Caco-2 (cell line): ENCODE measurements at regions not wholly inside any gene's neighbourhood (a gene's known extent, or its start where the extent isn't known, plus 50 kb on each side); places are given as distances from the start of the nearest gene placed in this dataset.

ENCODE experiments used
- BruUV-seq: library from RNA; stranded (reverse); fragments of 400-500 nt; replicated peaks from 2 replicates; lab custom pipeline; 2021; lab: Mats Ljungman, UMichigan
- CTCF ChIA-PET: fragments of 300-600 bp; sonication (Branson Sonifier 250); formaldehyde crosslinking; loops from one replicate; lab custom pipeline; 2022; ENCODE audit warnings: antibody characterized with exemption; lab: Charles Lee
- POLR2A ChIA-PET: fragments of 300-600 bp; sonication (Branson Sonifier 250); formaldehyde crosslinking; loops from one replicate; lab custom pipeline; 2022; ENCODE audit warnings: antibody characterized with exemption; lab: Charles Lee
- DNase-seq, 2 experiments: peaks; one replicate each; pipeline versions ENCODE4 v3.0.0 to v3.0.0-alpha.2; 2020 to 2022
- H3K27me3 ChIP-seq: replicated peaks from 2 replicates; pipeline ENCODE4 v1.6.0; 2011; ENCODE audit warnings: low read length; ENCODE audit not compliant: control insufficient read depth, insufficient read depth
- H3K36me3 ChIP-seq: 2 replicates; pipeline ENCODE4 v1.5.1; 2011; ENCODE audit warnings: low read length; ENCODE audit not compliant: control insufficient read depth, insufficient read depth
- H3K4me1 ChIP-seq: fragments of 250-450 bp; sonication (Bioruptor Pico); 2 replicates; pipeline ENCODE4 v1.5.1; 2020; ENCODE audit warnings: mild to moderate bottlenecking
- H3K4me3 ChIP-seq: 2 replicates; pipeline ENCODE4 v1.5.1; 2011; ENCODE audit warnings: low read depth, mild to moderate bottlenecking, control low read depth, low read length
- H3K9me3 ChIP-seq: fragments of 250-450 bp; sonication (Bioruptor Pico); 2 replicates; pipeline ENCODE4 v1.5.1; 2020; ENCODE audit warnings: mild to moderate bottlenecking, moderate library complexity
- H3K27ac Mint-ChIP-seq: one replicate; pipeline ENCODE4 v1.8.0; 2022; ENCODE audit warnings: mixed read lengths; ENCODE audit not compliant: unreplicated experiment
- H3K27me3 Mint-ChIP-seq: one replicate; pipeline ENCODE4 v1.8.0; 2022; ENCODE audit warnings: mixed read lengths; ENCODE audit not compliant: insufficient read depth, unreplicated experiment
- H3K36me3 Mint-ChIP-seq: one replicate; pipeline ENCODE4 v1.8.0; 2022; ENCODE audit warnings: mild to moderate bottlenecking, mixed read lengths; ENCODE audit not compliant: insufficient read depth, unreplicated experiment
- H3K4me1 Mint-ChIP-seq: one replicate; pipeline ENCODE4 v1.8.0; 2022; ENCODE audit warnings: low read depth, mixed read lengths; ENCODE audit not compliant: unreplicated experiment
- H3K4me3 Mint-ChIP-seq: one replicate; pipeline ENCODE4 v1.8.0; 2022; ENCODE audit warnings: mild to moderate bottlenecking, moderate library complexity, mixed read lengths; ENCODE audit not compliant: unreplicated experiment
- H3K9me3 Mint-ChIP-seq: one replicate; pipeline ENCODE4 v1.8.0; 2022; ENCODE audit warnings: mixed read lengths; ENCODE audit not compliant: unreplicated experiment
- CTCF ChIP-seq, 2 experiments: fragments of 200-600 bp in 1 of 2; IDR thresholded peaks; 1 replicate in 1 of 2; 2 replicates in 1 of 2; pipeline versions ENCODE4 v1.5.1 to v1.8.0; 2011 to 2022; ENCODE audit warnings: antibody characterized with exemption in 1 of 2, control low read depth in 1 of 2, inconsistent platforms in 1 of 2, low read depth in 1 of 2, low read length in 1 of 2, mild to moderate bottlenecking in 1 of 2, moderate library complexity in 1 of 2; ENCODE audit not compliant: insufficient read depth in 1 of 2, severe bottlenecking in 1 of 2, unreplicated experiment in 1 of 2
- intact Hi-C: fragments of 100-400 bp; cut with micrococcal nuclease; formaldehyde crosslinking; loops from one replicate; pipeline ENCODE4 v1.10.0; 2022; ENCODE audit not compliant: unreplicated experiment

GRCh38 chr13:80835902-80836301 lies 495.0 kb upstream of the SPRY2 start:
- no peak for TF ChIP-seq CTCF (IDR thresholded peaks at IDR 0.05; ENCODE audit: insufficient read depth in 1 of 2, low read depth in 1 of 2, low read length in 1 of 2, severe bottlenecking in 1 of 2, unreplicated experiment in 1 of 2)
- no peaks in the 10 kb centered on the region for H3K27me3 ChIP-seq

GRCh38 chr13:80830431-80830830 lies 489.5 kb upstream of the SPRY2 start:
- intact Hi-C loops: no loop called here
- ChIA-PET POLR2A (no interaction called here), CTCF (no interaction called here)
- no peak overlapping the region for H3K27ac Mint-ChIP-seq
- TF ChIP-seq CTCF (IDR thresholded peaks at IDR 0.05; ENCODE audit: insufficient read depth in 1 of 2, low read depth in 1 of 2, low read length in 1 of 2, severe bottlenecking in 1 of 2, unreplicated experiment in 1 of 2): no peak
- no peak overlapping the region for H3K4me3 Mint-ChIP-seq
- H3K27me3 ChIP-seq: no peaks in the 10 kb centered on the region
- no peak overlapping the region for H3K4me3 ChIP-seq
- H3K27me3 Mint-ChIP-seq: no peaks in the 10 kb centered on the region
- no peaks in the 10 kb centered on the region for H3K36me3 ChIP-seq
- H3K9me3 ChIP-seq: no peaks in the 10 kb centered on the region
- no peaks in the 10 kb centered on the region for H3K36me3 Mint-ChIP-seq
- DNase-seq: no peak
- H3K4me1 Mint-ChIP-seq: no peaks in the 10 kb centered on the region
- H3K4me1 ChIP-seq: no peaks in the 10 kb centered on the region
- peaks cover 10% of the 10 kb centered on the region for H3K9me3 Mint-ChIP-seq
- no TSS peak for BruUV-seq

More at GRCh38 chr13:80835902-80836301, 495.0 kb upstream of the SPRY2 start:
- peaks cover 10% of the 10 kb centered on the region for H3K9me3 Mint-ChIP-seq
- H3K4me3 ChIP-seq: no peak overlapping the region
- intact Hi-C loops: no loop called here
- no peaks in the 10 kb centered on the region for H3K9me3 ChIP-seq
- H3K4me3 Mint-ChIP-seq: no peak overlapping the region
- H3K27me3 Mint-ChIP-seq: no peaks in the 10 kb centered on the region
- no peaks in the 10 kb centered on the region for H3K36me3 ChIP-seq
- no peak for DNase-seq
- ChIA-PET POLR2A (no interaction called here), CTCF (no interaction called here)
- no peaks in the 10 kb centered on the region for H3K4me1 ChIP-seq
- H3K36me3 Mint-ChIP-seq: no peaks in the 10 kb centered on the region
- H3K27ac Mint-ChIP-seq: no peak overlapping the region
- no peaks in the 10 kb centered on the region for H3K4me1 Mint-ChIP-seq
- no TSS peak for BruUV-seq

- CTCF ChIA-PET: no interaction called here
- Mint-ChIP-seq H3K4me1 (no peaks in the 10 kb centered on the region), H3K27me3 (no peaks in the 10 kb centered on the region), H3K27ac (no peak overlapping the region), H3K36me3 (no peaks in the 10 kb centered on the region), H3K4me3 (no peak overlapping the region), H3K9me3 (no peaks in the 10 kb centered on the region)
- BruUV-seq: no TSS peak
- Histone ChIP-seq H3K36me3 (no peaks in the 10 kb centered on the region), H3K4me1 (no peaks in the 10 kb centered on the region), H3K9me3 (no peaks in the 10 kb centered on the region), H3K4me3 (no peak overlapping the region), H3K27me3 (no peaks in the 10 kb centered on the region)
- POLR2A ChIA-PET: no interaction called here
- DNase-seq: no peak
- intact Hi-C loops: no loop called here
- no peak for TF ChIP-seq CTCF (IDR thresholded peaks at IDR 0.05; ENCODE audit: insufficient read depth in 1 of 2, low read depth in 1 of 2, low read length in 1 of 2, severe bottlenecking in 1 of 2, unreplicated experiment in 1 of 2)
Observed at GRCh38 chr13:80828759-80829158, 487.8 kb upstream of the SPRY2 start.
